Urinary bladder (tissue), 3 donors: ENCODE measurements at regions not wholly inside any gene's neighbourhood (a gene's known extent, or its start where the extent isn't known, plus 50 kb on each side); places are given as distances from the start of the nearest gene placed in this dataset.
"Not testable (repeated sequence)": the region's sequence is repeated elsewhere in the genome, so short reads cannot be mapped to it uniquely, and the experiment has no call there.

ENCODE experiments used
- DNase-seq: peaks from one replicate; pipeline ENCODE4 v3.0.0-alpha.2; 2015; ENCODE audit errors: extremely low spot score
- H3K27ac ChIP-seq: one replicate; pipeline ENCODE4 v1.5.1; 2013; ENCODE audit warnings: low read depth, mild to moderate bottlenecking, moderate library complexity
- H3K36me3 ChIP-seq: one replicate; pipeline ENCODE4 v1.6.1; 2013; ENCODE audit warnings: mild to moderate bottlenecking, moderate library complexity; ENCODE audit not compliant: insufficient read depth
- H3K4me1 ChIP-seq: one replicate; pipeline ENCODE4 v1.6.1; 2013; ENCODE audit warnings: mild to moderate bottlenecking, moderate library complexity; ENCODE audit not compliant: insufficient read depth
- H3K4me3 ChIP-seq: one replicate; pipeline ENCODE4 v1.5.1; 2013; ENCODE audit warnings: low read depth, low read length
- WGBS: extraction: QIAGEN DNeasy Blood & Tissue Kit; methylation state at CpG from one replicate; pipeline ENCODE4 v1.1.7; 2013; 5-methylcytosine and 5-hydroxymethylcytosine counted together
- donor health status: healthy with polysubstance abuse.
- donor health status: healthy.

DNA sequence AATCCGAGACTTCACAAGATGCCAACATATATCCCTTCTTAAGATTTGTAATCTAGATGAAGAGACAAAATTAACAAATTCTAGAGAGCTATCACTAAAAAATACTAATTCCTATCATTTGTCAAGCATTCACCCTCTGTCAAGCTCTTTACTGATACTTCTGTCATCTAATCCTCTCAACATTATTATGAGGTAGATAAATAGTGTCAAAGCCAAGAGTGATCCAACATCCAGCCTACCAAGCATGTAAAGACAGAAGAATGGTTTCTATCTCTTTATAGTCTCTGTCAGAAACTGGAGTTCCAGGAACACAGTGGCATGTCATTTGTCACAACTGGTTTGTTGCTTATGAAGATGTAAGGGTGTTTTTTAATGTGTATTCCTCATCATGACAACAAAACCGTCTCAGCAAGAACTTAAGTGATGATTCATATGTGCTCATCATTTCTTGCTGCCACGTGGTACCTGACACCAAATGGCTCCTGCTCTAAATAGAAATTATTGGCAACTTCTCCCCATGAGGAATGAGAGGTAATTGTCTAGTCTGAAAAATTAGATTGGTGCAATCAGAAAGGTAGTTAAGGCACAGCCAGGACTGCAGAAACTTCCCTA, 196.8 kb downstream of the TOX3 start:
- Histone ChIP-seq H3K4me3 (no peak overlapping the region), H3K36me3 (no peaks in the 10 kb centered on the region), H3K4me1 (no peaks in the 10 kb centered on the region), H3K27ac (no peak overlapping the region)
- no peak for DNase-seq
- 75% methylated on average over 3 of the region's 3 CpGs for WGBS

DNA sequence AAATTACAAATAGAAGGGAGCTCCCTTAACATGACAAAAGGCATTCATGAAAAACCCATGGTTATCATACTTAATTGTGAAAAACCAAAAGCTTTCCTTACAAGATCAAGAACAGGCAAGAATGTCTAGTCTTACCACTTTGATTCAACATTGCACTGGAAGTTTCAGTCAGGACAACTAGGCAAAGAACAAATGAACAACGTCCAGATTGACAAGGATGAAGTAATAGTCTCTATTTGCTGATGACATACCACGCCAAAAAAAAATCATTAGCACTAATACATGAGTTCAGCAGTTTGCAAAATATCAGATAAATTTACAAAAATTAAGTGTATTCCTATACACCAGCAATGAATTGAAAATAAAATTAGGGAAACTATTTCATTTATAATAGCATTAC, 200.2 kb downstream of the TOX3 start:
- 78% methylated on average over 2 of the region's 2 CpGs for WGBS
- Histone ChIP-seq H3K36me3 (no peaks in the 10 kb centered on the region), H3K27ac (no peak overlapping the region), H3K4me1 (no peaks in the 10 kb centered on the region), H3K4me3 (no peak overlapping the region)
- DNase-seq, result no peak

DNA sequence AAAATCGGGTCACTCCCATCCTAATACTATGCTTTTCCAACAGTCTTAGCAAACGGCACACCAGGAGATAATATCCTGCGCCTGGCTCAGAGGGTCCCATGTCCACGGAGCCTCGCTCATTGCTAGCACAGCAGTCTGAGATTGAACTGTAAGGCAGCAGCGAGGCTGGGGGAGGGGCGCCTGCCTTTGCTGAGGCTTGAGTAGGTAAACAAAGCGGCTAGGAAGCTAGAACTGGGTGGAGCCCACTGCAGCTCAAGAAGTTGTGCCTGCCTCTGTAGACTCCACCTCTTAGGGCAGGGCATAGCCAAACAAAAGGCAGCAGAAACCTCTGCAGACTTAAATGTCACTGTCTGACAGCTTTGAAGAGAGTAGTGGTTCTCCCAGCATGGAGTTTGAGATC, 213.3 kb downstream of the TOX3 start:
- H3K36me3 ChIP-seq, H3K4me3 ChIP-seq, H3K27ac ChIP-seq, DNase-seq, H3K4me1 ChIP-seq: not testable (repeated sequence)
- WGBS, result 83% methylated on average over 8 of the region's 8 CpGs

DNA sequence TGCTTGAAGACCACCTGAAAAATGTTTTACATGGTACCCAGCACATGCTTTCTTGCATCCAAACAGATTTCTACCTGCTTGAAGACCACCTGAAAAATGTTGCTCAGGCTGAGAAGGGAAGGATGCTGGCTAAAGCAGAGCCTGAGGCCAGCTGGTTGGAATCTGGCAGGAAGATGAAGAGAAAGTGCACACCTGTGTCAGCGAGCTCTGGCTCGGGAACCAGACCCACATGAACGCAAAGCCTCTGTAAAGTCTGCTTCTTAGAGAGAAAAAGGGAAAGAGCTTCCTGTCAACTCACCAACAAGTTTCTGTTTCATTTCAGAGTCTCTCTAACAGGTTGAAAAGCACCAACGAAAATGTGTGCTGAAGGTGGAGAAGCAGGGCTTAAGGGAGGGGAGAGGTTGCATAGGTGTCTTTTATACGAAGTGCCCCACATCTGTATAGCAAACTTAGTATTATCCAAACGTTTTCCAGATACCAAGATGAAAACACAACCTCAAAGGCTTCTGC, 226.0 kb downstream of the TOX3 start:
- 66% methylated on average over 6 of the region's 6 CpGs for WGBS
- no peak for DNase-seq
- Histone ChIP-seq H3K4me3 (no peak overlapping the region), H3K36me3 (no peaks in the 10 kb centered on the region), H3K4me1 (no peaks in the 10 kb centered on the region), H3K27ac (no peak overlapping the region)

DNA sequence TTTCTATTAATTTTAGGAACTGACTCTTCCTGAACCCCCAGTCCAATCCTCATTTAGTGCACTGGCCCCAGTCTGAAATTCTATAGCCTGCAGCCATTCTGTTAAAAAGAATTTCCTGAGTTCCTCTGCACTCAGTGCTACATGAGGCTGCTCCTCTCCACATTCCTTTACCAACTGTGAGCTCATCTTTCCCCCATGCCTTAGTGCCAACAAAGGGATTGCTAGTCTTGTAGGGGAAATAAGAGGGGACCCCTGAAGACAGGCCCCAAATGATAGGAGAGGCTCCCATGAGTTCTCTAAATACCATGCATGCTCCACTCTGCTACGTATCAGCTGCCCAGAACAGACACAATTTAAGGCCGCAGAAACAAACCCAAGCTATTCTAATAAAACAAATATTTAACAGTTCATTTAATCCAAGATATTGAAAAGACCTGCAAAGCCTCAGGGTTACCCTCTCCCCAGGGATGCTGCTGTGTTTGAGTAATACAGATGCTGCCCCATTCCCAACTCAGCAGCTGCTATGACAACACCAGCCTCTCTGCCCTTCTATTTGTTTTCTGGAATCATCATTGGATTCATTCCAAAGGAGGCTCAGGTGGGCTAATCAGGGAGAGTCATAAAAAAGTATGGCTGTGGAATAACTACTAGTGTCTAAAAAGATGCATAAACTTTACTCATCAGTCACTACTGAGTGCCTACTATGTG, 228.5 kb downstream of the TOX3 start:
- Histone ChIP-seq H3K4me1 (no peaks in the 10 kb centered on the region), H3K36me3 (no peaks in the 10 kb centered on the region), H3K27ac (no peak overlapping the region), H3K4me3 (no peak overlapping the region)
- DNase-seq, result no peak
- 46% methylated on average over 2 of the region's 2 CpGs for WGBS

DNA sequence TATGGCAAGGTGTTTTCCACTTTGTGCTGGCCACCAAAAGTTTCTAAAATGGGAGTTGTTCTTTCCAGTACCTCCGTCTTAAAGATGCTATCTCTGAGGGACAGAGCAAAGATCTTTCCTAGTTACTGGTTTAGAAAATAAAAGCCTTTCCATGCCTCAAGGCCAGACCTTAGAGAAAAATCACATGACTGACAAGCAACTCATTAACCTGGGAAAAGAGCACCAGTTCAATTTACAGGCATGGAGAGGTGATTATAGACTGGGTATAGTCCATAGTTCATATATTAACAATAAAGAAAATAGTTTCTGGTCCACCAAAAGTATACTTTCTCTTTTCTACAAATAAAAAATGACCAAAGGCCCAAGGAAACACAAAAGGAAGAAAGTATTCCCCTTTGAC, 230.7 kb downstream of the TOX3 start:
- no peak overlapping the region for H3K4me3 ChIP-seq
- H3K27ac ChIP-seq, result no peak overlapping the region
- DNase-seq, result no peak
- WGBS, result 66% methylated on average over 1 of the region's 1 CpG
- H3K4me1 ChIP-seq, result no peaks in the 10 kb centered on the region
- no peaks in the 10 kb centered on the region for H3K36me3 ChIP-seq

DNA sequence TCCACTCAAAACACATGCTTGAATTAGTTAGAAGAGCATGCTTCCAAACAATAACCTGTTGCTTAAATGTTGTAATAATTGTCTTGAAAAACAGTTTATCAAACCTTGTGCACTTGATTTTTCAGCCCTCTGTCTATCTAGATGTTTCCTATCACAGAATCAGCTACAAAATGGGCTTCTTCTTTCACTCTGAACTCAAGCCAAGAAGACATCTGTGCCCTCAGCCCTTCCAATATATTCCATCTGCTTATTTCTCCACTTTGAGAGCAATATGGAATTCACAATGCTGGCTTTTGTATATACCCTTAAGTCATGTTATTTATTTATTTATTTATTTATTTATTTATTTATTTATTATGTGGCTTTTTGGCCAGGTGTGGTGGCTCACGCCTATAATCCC, 234.2 kb downstream of the TOX3 start:
- WGBS, result 89% methylated on average over 1 of the region's 1 CpG
- Histone ChIP-seq H3K36me3 (no peaks in the 10 kb centered on the region), H3K4me3 (no peak overlapping the region), H3K27ac (no peak overlapping the region), H3K4me1 (no peaks in the 10 kb centered on the region)
- DNase-seq, result no peak

DNA sequence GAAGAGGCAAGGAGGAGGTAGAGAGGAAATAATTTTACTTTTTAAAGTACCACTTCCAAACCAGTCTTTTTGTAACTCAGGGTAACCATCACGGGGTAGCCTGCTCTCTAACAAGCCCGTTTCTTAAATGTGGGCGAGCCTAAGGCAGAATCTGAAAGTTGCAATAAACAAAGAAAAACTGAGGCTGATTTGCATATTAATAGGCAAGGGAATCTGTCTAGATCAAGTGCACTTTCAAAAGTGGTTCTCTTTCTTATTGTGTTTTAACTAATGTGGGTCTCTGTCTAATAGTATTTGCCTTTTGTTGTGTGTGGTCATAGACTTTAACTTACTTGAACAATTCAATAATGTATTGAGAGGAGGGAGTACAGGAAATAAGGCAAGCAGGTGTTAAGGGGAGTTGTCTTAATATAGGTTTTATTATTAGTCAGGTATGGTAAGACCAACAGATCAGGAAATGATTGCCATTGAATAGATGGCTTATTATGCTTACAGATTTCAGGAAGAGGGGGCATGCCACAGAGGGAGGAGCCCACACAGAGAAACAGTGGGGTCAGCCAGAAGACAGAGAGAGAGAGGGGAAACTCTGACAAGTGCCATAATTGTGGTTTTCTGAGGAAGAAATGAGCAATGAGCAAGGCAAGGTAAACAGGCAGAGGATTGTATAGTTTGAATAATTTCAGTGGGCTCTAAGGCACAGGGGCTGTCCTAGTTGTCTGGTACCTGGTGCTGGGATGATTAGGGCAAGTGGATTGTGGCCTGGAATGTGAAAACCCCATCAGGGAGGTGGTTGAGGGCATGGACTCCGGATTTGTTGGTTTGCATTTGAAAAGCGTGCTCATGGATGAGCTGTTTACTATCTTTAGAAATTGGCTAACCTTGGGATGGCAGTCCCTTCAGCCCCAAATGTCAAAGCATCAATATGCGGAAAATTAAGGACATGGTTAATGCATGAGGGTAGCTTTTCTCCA, 237.2 kb downstream of the TOX3 start:
- H3K36me3 ChIP-seq, result no peaks in the 10 kb centered on the region
- H3K4me1 ChIP-seq, result no peaks in the 10 kb centered on the region
- H3K27ac ChIP-seq, result no peak overlapping the region
- H3K4me3 ChIP-seq, result no peak overlapping the region
- 80% methylated on average over 6 of the region's 6 CpGs for WGBS
- DNase-seq, result no peak

DNA sequence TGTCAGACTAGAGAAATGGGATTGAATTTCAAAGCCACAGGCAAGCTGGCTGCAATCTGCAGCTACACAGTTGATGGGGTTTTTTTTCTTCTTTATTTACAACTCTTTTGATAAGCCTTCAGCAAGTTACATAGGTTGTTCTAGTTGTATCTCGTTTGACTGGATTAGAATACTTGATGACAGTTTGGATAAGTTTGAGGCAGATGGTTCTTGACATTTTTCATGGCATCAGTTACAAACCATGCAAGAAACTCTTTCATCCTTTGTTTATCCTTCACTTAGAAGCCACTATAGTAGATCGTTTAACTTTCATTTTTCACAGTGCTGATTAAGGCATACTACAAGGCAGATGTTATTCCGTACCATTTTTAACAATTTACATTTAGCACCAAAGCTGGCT, 238.9 kb downstream of the TOX3 start:
- H3K27ac ChIP-seq, result no peak overlapping the region
- no peak for DNase-seq
- 14% methylated on average over 3 of the region's 3 CpGs for WGBS
- H3K4me3 ChIP-seq, result no peak overlapping the region
- H3K4me1 ChIP-seq, result no peaks in the 10 kb centered on the region
- no peaks in the 10 kb centered on the region for H3K36me3 ChIP-seq

DNA sequence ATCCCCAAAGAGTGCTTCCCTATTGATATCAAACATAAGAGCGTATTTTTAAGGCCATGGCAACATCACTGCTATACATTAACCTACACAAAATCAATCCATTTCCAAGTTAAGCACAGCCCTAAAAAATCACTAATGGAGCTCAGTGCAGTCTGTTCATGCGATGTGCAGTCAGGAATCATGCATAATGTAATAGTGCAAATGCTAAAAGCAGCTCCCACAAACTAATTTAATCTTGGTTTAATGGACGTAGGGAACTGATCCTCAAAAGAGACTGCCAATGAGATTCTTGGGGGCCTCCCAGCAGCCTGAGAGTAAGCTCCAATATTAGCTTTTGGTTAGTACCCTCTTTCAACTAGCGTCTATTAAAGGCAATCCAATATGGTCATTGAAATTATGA, 245.9 kb downstream of the TOX3 start:
- Histone ChIP-seq H3K27ac (no peak overlapping the region), H3K4me1 (no peaks in the 10 kb centered on the region), H3K4me3 (no peak overlapping the region), H3K36me3 (no peaks in the 10 kb centered on the region)
- DNase-seq, result no peak
- WGBS, result 86% methylated on average over 4 of the region's 4 CpGs

DNA sequence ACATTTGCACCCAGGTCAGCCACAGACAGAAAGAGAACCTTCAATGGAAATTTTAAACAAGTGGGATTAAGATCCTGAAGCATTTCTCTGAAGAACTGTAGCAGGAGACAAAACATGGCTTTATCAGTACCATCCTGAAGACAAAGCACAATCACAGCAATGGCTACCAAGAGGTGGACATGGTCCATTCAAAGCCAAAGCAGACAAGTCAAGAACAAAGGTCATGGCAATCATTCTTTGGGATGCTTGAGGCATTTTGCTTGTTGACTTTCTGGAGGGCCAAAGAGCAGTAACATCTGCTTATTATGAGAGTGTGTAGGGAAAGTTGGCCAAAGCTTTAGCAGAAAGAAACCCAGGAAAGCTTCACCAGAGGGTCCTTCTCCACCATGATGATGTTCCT, 248.2 kb downstream of the TOX3 start:
- no peaks in the 10 kb centered on the region for H3K4me1 ChIP-seq
- DNase-seq, result no peak
- H3K27ac ChIP-seq, result no peak overlapping the region
- no peaks in the 10 kb centered on the region for H3K36me3 ChIP-seq
- H3K4me3 ChIP-seq, result no peak overlapping the region

DNA sequence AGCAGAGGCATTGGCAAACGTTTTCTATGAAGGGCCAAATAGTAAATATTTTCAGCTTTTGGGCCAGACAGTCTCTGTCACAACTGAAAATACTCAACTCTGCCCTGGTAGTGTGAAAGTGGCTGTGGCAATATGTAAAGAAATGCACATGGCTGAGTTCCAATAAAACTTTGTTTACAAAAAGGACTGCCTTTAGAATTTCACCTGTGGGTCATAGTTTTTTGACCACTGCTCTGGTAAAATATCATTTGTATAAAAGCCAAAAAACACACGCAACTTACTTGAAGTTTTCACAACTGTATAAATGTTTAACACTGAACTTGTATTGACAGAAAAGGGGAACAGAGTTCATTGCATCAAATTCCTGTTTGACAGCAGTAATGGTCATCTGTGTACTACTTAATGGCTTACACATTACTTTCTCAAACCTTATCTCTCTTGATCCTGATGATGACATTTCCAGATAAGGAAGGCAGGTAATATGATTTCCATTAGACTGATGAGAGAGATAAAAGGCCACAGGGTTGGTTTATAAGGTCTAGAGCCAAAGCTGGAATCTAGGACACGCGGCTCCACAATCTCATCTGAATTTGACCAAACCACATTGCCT, 250.1 kb downstream of the TOX3 start:
- WGBS, result 38% methylated on average over 4 of the region's 4 CpGs
- DNase-seq, H3K4me3 ChIP-seq, H3K27ac ChIP-seq, H3K36me3 ChIP-seq, H3K4me1 ChIP-seq: not testable (repeated sequence)

DNA sequence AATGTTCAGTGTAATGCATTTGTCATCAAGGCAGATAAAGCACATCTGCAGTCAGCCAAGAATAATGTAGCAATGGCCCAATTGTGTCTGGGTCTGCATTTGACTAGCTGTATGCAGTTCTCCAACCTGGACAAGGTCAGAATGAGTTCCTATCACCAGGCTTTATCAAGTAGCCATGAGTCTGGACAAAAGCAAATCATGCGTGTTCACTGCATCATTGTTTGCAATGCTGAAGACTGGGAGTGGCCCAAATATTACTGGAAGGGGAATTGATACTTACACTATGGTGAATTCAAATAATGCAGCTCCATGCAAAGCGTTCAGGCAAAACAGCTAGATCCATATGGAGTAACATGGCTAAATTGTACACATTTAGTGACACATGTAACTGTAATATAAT, 250.9 kb downstream of the TOX3 start:
- H3K27ac ChIP-seq, result no peak overlapping the region
- no peaks in the 10 kb centered on the region for H3K36me3 ChIP-seq
- DNase-seq, result no peak
- H3K4me1 ChIP-seq, result no peaks in the 10 kb centered on the region
- no peak overlapping the region for H3K4me3 ChIP-seq
- 84% methylated on average over 2 of the region's 2 CpGs for WGBS
